Brain pericyte (primary cell): ENCODE measurements at regions not wholly inside any gene's neighbourhood (a gene's known extent, or its start where the extent isn't known, plus 50 kb on each side); places are given as distances from the start of the nearest gene placed in this dataset.
"Not testable (repeated sequence)": the region's sequence is repeated elsewhere in the genome, so short reads cannot be mapped to it uniquely, and the experiment has no call there.

Experiments
- DNase-seq: peaks from one replicate; pipeline ENCODE4 v3.0.0-alpha.2; 2012; ENCODE audit warnings: low read depth, low spot score

- DNase-seq, result no peak
Observed at GRCh38 chr22:22977479-22978200, 90.0 kb downstream of the IGLL5 start.

- DNase-seq, result no peak
Observed at GRCh38 chr22:22978637-22979036, 91.0 kb downstream of the IGLL5 start.

GRCh38 chr22:22979121-22979724 lies 91.1 kb upstream of the GNAZ start:
- no peak for DNase-seq

GRCh38 chr22:22979954-22980353 lies 90.4 kb upstream of the GNAZ start:
- no peak for DNase-seq

GRCh38 chr22:22981670-22982571 lies 88.4 kb upstream of the GNAZ start:
- DNase-seq, result no peak

GRCh38 chr22:22982616-22983015 lies 87.7 kb upstream of the GNAZ start:
- no peak for DNase-seq

GRCh38 chr22:22983123-22983522 lies 87.2 kb upstream of the GNAZ start:
- no peak for DNase-seq

GRCh38 chr22:22983816-22984215 lies 86.5 kb upstream of the GNAZ start:
- no peak for DNase-seq

- DNase-seq, result no peak
Observed at GRCh38 chr22:22984967-22985366, 85.4 kb upstream of the GNAZ start.

- DNase-seq, result no peak
Observed at GRCh38 chr22:22986008-22986407, 84.3 kb upstream of the GNAZ start.

GRCh38 chr22:22986640-22987039 lies 83.7 kb upstream of the GNAZ start:
- DNase-seq, result no peak

GRCh38 chr22:22988150-22988549 lies 82.2 kb upstream of the GNAZ start:
- no peak for DNase-seq

GRCh38 chr22:22988785-22989184 lies 81.5 kb upstream of the GNAZ start:
- DNase-seq, result no peak

- DNase-seq, result no peak
Observed at GRCh38 chr22:22989856-22990255, 80.5 kb upstream of the GNAZ start.

GRCh38 chr22:22990711-22991505 lies 79.4 kb upstream of the GNAZ start:
- DNase-seq, result not testable (repeated sequence)

- DNase-seq, result no peak
Observed at GRCh38 chr22:22992474-22992873, 77.8 kb upstream of the GNAZ start.

- DNase-seq, result no peak
Observed at GRCh38 chr22:22993184-22993583, 77.1 kb upstream of the GNAZ start.

- DNase-seq, result no peak
Observed at GRCh38 chr22:22995166-22995565, 75.2 kb upstream of the GNAZ start.

- no peak for DNase-seq
Observed at GRCh38 chr22:22996511-22997261, 73.6 kb upstream of the GNAZ start.

GRCh38 chr22:22997262-22997898 lies 72.9 kb upstream of the GNAZ start:
- DNase-seq, result no peak
